ENCODE measurements at regions not wholly inside any gene's neighbourhood (a gene's known extent, or its start where the extent isn't known, plus 50 kb on each side); places are given as distances from the start of the nearest gene placed in this dataset.

DNA sequence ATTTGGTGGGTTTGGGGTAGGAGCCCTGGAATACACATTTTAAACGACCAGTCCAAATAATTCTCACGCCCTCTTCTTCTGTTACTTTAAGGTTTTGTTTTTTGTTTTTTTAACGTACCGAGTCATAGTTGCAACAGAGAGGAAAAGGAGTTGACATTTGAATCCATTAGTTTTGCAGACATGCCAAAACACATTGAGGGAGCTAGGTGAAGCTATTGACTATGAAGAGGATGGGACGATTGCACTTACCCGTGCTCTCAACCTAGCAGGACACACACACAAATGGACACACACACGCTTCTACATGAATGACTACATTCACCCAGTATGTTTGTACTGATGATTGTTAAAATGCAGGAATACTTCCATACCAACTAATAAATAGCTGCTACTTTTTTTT lies 54.3 kb upstream of the CIT start:
- no peak for TF ChIP-seq YY1 (IDR thresholded peaks at IDR 0.05; ENCODE audit: low read depth)
- TF ChIP-seq RAD21 (IDR thresholded peaks at IDR 0.05; ENCODE audit: low read depth) = no peak

DNA sequence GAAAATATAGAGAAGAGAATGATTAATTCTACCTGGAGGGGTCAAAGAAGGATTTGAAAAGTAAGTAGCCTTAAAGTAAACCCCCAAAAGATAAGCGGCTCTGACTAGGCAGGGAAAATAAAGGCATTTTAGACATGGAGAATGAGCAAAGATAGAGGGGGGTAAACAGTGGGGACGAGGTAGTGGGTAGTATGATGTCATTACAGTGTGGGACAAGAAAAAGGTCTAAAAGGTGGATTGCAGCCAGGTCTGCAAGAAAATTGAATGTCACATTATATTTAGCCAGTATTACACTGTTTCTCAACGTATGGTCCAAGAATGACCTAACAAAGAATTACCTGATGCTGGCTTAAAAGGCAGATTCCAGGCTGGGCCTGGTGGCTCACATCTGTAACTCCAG lies 55.8 kb upstream of the CIT start:
- TF ChIP-seq TAF1 (IDR thresholded peaks at IDR 0.05; ENCODE audit: low read depth) (no peak), NFIC (IDR thresholded peaks at IDR 0.05) (no peak), EGR1 (IDR thresholded peaks at IDR 0.05) (no peak), CEBPB (IDR thresholded peaks at IDR 0.05) (no peak), EP300 (IDR thresholded peaks at IDR 0.05; ENCODE audit: borderline replicate concordance) (no peak), YY1 (IDR thresholded peaks at IDR 0.05; ENCODE audit: low read depth) (no peak), TCF12 (IDR thresholded peaks at IDR 0.05; ENCODE audit: low read depth) (no peak), TEAD4 (IDR thresholded peaks at IDR 0.05) (no peak), CREB1 (IDR thresholded peaks at IDR 0.05; ENCODE audit: low read depth) (no peak), RAD21 (IDR thresholded peaks at IDR 0.05; ENCODE audit: low read depth) (no peak), FOXM1 (IDR thresholded peaks at IDR 0.05; ENCODE audit: borderline replicate concordance, low read depth) (no peak), ZBTB7A (IDR thresholded peaks at IDR 0.05; ENCODE audit: low read depth) (no peak)
- TF ChIP-seq, protein P1, sequence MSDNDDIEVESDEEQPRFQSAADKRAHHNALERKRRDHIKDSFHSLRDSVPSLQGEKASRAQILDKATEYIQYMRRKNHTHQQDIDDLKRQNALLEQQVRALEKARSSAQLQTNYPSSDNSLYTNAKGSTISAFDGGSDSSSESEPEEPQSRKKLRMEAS (IDR thresholded peaks at IDR 0.05) = no peak
- TF ChIP-seq, protein P2, sequence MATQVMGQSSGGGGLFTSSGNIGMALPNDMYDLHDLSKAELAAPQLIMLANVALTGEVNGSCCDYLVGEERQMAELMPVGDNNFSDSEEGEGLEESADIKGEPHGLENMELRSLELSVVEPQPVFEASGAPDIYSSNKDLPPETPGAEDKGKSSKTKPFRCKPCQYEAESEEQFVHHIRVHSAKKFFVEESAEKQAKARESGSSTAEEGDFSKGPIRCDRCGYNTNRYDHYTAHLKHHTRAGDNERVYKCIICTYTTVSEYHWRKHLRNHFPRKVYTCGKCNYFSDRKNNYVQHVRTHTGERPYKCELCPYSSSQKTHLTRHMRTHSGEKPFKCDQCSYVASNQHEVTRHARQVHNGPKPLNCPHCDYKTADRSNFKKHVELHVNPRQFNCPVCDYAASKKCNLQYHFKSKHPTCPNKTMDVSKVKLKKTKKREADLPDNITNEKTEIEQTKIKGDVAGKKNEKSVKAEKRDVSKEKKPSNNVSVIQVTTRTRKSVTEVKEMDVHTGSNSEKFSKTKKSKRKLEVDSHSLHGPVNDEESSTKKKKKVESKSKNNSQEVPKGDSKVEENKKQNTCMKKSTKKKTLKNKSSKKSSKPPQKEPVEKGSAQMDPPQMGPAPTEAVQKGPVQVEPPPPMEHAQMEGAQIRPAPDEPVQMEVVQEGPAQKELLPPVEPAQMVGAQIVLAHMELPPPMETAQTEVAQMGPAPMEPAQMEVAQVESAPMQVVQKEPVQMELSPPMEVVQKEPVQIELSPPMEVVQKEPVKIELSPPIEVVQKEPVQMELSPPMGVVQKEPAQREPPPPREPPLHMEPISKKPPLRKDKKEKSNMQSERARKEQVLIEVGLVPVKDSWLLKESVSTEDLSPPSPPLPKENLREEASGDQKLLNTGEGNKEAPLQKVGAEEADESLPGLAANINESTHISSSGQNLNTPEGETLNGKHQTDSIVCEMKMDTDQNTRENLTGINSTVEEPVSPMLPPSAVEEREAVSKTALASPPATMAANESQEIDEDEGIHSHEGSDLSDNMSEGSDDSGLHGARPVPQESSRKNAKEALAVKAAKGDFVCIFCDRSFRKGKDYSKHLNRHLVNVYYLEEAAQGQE (IDR thresholded peaks at IDR 0.05; ENCODE audit: low read depth) = no peak
- TF ChIP-seq, protein P3, sequence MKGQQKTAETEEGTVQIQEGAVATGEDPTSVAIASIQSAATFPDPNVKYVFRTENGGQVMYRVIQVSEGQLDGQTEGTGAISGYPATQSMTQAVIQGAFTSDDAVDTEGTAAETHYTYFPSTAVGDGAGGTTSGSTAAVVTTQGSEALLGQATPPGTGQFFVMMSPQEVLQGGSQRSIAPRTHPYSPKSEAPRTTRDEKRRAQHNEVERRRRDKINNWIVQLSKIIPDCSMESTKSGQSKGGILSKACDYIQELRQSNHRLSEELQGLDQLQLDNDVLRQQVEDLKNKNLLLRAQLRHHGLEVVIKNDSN (IDR thresholded peaks at IDR 0.05) = no peak

DNA sequence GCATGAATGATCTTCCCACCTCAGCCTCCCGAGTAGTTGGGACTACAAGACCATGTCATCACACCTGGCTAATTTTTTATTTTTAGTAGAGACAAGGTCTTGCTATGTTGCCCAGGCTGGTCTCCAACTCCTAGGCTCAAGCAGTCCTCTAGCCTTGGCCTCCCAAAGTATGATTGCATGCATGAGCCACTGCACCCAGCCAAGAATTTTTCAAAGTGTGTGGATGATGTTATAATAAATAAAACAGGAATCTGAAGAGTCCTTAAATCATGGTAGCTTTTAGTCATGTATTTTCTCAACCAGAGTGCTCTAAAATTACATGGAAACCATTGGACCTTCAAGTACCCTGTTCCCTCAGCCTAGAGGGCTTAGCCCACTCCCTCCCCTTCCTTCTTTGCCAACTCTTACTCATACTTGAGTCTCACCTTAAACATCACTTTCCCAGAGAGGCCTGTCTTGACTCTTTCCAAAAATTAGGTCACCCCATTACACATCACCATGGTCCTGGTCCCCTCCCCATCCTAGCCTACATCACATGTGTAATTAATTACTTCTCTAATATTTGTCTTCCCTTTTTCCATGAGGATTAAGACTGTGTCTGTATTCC lies 52.2 kb upstream of the BICDL1 start:
- TF ChIP-seq, protein P1 (IDR thresholded peaks at IDR 0.05) = no peak
- no peak for TF ChIP-seq EGR1 (IDR thresholded peaks at IDR 0.05)
- TF ChIP-seq RAD21 (IDR thresholded peaks at IDR 0.05; ENCODE audit: low read depth) = no peak

DNA sequence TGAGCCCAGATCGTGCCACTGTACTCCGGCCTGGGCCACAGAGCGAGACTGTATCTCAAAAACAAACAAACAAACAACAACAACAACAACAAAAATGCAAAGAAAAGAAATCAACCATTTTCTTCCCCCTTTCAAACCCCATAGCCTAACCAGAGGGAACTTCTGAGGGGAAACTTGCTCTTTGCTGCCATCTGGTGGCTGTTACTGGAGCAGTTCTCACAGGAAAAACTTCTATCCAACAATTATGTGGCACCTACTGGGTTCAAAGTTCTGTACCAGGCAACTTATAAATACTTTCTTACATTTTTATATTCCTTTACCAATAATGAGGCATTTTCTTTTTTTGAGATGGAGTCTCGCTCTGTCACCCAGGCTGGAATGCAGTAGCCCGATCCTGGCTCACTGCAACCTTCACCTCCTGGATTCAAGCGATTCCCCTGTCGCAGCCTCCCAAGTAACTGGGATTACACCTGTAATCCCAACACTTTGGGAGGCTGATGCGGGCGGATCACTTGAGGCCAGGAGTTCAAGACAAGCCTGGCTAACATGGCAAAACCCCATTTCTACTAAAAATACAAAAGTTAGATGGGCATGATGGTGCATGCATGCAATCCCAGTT lies 50.9 kb upstream of the BICDL1 start:
- TF ChIP-seq TCF12 (IDR thresholded peaks at IDR 0.05; ENCODE audit: low read depth) (no peak), CREB1 (IDR thresholded peaks at IDR 0.05; ENCODE audit: low read depth) (no peak), CEBPB (IDR thresholded peaks at IDR 0.05) (no peak), EGR1 (IDR thresholded peaks at IDR 0.05) (no peak), ZBTB7A (IDR thresholded peaks at IDR 0.05; ENCODE audit: low read depth) (no peak), RAD21 (IDR thresholded peaks at IDR 0.05; ENCODE audit: low read depth) (peak; percentile 82), TAF1 (IDR thresholded peaks at IDR 0.05; ENCODE audit: low read depth) (no peak)
- TF ChIP-seq, protein P3 (IDR thresholded peaks at IDR 0.05) = no peak

Data from Ishikawa (cell line).